HEK293 (cell line): ENCODE measurements at regions not wholly inside any gene's neighbourhood (a gene's known extent, or its start where the extent isn't known, plus 50 kb on each side); places are given as distances from the start of the nearest gene placed in this dataset.

Source experiments
- CTCF ChIA-PET: fragments of 350-600 bp; formaldehyde crosslinking; extraction: SDS; loops from one replicate; lab custom pipeline; 2021; ENCODE audit warnings: antibody characterized with exemption; lab: Yijun Ruan, JAX
- POLR2A ChIA-PET: fragments of 300-600 bp; formaldehyde crosslinking; extraction: SDS; loops from one replicate; lab custom pipeline; 2020; ENCODE audit warnings: antibody characterized with exemption, inconsistent platforms; lab: Yijun Ruan, JAX
- H3K27ac ChIP-seq: fragments of 200-500 bp; sonication (Bioruptor generic); 2 replicates; pipeline ENCODE4 v1.5.1; 2014; ENCODE audit warnings: low read depth, low read length, control low read depth, inconsistent platforms; ENCODE audit errors: extremely low read depth
- H3K36me3 ChIP-seq, 2 experiments: fragments of 200-500 bp in 1 of 2; sonication (Bioruptor generic) in 1 of 2; 1 replicate in 1 of 2; 2 replicates in 1 of 2; pipeline ENCODE4 v1.5.1; 2014 to 2017; ENCODE audit warnings: inconsistent platforms in 2 of 2, low read length in 2 of 2; ENCODE audit not compliant: control insufficient read depth in 2 of 2, insufficient read depth in 1 of 2
- H3K4me1 ChIP-seq: fragments of 200-500 bp; sonication (Bioruptor generic); 2 replicates; pipeline ENCODE4 v1.5.1; 2014; ENCODE audit warnings: mild to moderate bottlenecking, low read length, inconsistent platforms; ENCODE audit not compliant: control insufficient read depth, insufficient read depth
- H3K4me3 ChIP-seq: 2 replicates; pipeline ENCODE4 v1.5.1; 2011; ENCODE audit warnings: low read depth, mild to moderate bottlenecking, control low read depth, low read length, moderate library complexity
- H3K9me3 ChIP-seq: fragments of 200-500 bp; sonication (Bioruptor generic); 2 replicates; pipeline ENCODE4 v1.5.1; 2014; ENCODE audit warnings: low read depth, low read length, inconsistent platforms; ENCODE audit not compliant: control insufficient read depth, insufficient read depth
- ATF2 ChIP-seq: fragments of 450-650 bp; formaldehyde crosslinking; IDR thresholded peaks from 2 replicates; pipeline ENCODE4 v1.5.1; 2016; ENCODE audit warnings: missing biosample characterization, missing genetic modification characterization, low read depth
- GLI2 ChIP-seq: fragments of 450-650 bp; formaldehyde crosslinking; IDR thresholded peaks from 2 replicates; pipeline ENCODE4; 2017; ENCODE audit warnings: missing biosample characterization, missing genetic modification characterization, low read depth, borderline replicate concordance
- MZF1 ChIP-seq: fragments of 450-650 bp; formaldehyde crosslinking; IDR thresholded peaks from 2 replicates; pipeline ENCODE4 v1.5.1; 2017; ENCODE audit warnings: missing biosample characterization, missing genetic modification characterization, borderline replicate concordance
- PRDM6 ChIP-seq: fragments of 450-650 bp; formaldehyde crosslinking; IDR thresholded peaks from 2 replicates; pipeline ENCODE4 v1.5.1; 2017; ENCODE audit warnings: missing biosample characterization, missing genetic modification characterization
- RBAK ChIP-seq: fragments of 450-650 bp; formaldehyde crosslinking; IDR thresholded peaks from 2 replicates; pipeline ENCODE4 v1.5.1; 2016; ENCODE audit warnings: missing biosample characterization, missing genetic modification characterization
- REST ChIP-seq: fragments of 450-650 bp; formaldehyde crosslinking; IDR thresholded peaks from 2 replicates; pipeline ENCODE4 v1.5.1; 2016; ENCODE audit warnings: missing biosample characterization, missing genetic modification characterization
- ZBTB1 ChIP-seq: fragments of 450-650 bp; formaldehyde crosslinking; IDR thresholded peaks from 2 replicates; pipeline ENCODE4 v1.5.1; 2016; ENCODE audit warnings: missing biosample characterization, missing genetic modification characterization
- ZNF10 ChIP-seq: fragments of 450-650 bp; formaldehyde crosslinking; IDR thresholded peaks from 2 replicates; pipeline ENCODE4 v1.5.1; 2017; ENCODE audit warnings: missing biosample characterization, missing genetic modification characterization
- ZNF121 ChIP-seq: fragments of 450-650 bp; formaldehyde crosslinking; IDR thresholded peaks from 2 replicates; pipeline ENCODE4 v1.5.1; 2016; ENCODE audit warnings: missing biosample characterization, missing genetic modification characterization
- ZNF18 ChIP-seq: fragments of 450-650 bp; formaldehyde crosslinking; IDR thresholded peaks from 2 replicates; pipeline ENCODE4 v1.5.1; 2016; ENCODE audit warnings: missing biosample characterization, missing genetic modification characterization
- ZNF184 ChIP-seq: fragments of 450-650 bp; IDR thresholded peaks from 2 replicates; pipeline ENCODE4 v1.5.1; 2018; ENCODE audit warnings: missing biosample characterization, mild to moderate bottlenecking, missing genetic modification characterization
- ZNF19 ChIP-seq: fragments of 450-650 bp; formaldehyde crosslinking; IDR thresholded peaks from 2 replicates; pipeline ENCODE4; 2016; ENCODE audit warnings: missing biosample characterization, missing genetic modification characterization, low read depth
- ZNF221 ChIP-seq: fragments of 450-650 bp; formaldehyde crosslinking; IDR thresholded peaks from 2 replicates; pipeline ENCODE4 v1.5.1; 2017; ENCODE audit warnings: missing biosample characterization, missing genetic modification characterization, borderline replicate concordance
- ZNF280C ChIP-seq: fragments of 450-650 bp; formaldehyde crosslinking; IDR thresholded peaks from 2 replicates; pipeline ENCODE4 v1.5.1; 2016; ENCODE audit warnings: missing biosample characterization, missing genetic modification characterization
- ZNF350 ChIP-seq: fragments of 450-650 bp; formaldehyde crosslinking; IDR thresholded peaks from 2 replicates; pipeline ENCODE4 v1.5.0; 2017; ENCODE audit warnings: missing biosample characterization, mild to moderate bottlenecking, missing genetic modification characterization
- ZNF426 ChIP-seq: fragments of 450-650 bp; formaldehyde crosslinking; IDR thresholded peaks from 2 replicates; pipeline ENCODE4 v1.5.1; 2017; ENCODE audit warnings: missing biosample characterization, missing genetic modification characterization, mild to moderate bottlenecking, inconsistent platforms, moderate library complexity
- ZNF449 ChIP-seq: fragments of 450-650 bp; formaldehyde crosslinking; IDR thresholded peaks from 2 replicates; pipeline ENCODE4 v1.5.1; 2017; ENCODE audit warnings: missing biosample characterization, mild to moderate bottlenecking, missing genetic modification characterization, moderate library complexity
- ZNF510 ChIP-seq: fragments of 450-650 bp; formaldehyde crosslinking; IDR thresholded peaks from 2 replicates; pipeline ENCODE4 v1.5.1; 2018; ENCODE audit warnings: mild to moderate bottlenecking, missing genetic modification characterization, missing biosample characterization; ENCODE audit not compliant: insufficient replicate concordance
- ZNF549 ChIP-seq: fragments of 450-650 bp; IDR thresholded peaks from 2 replicates; pipeline ENCODE4 v1.5.1; 2018; ENCODE audit warnings: missing biosample characterization, missing genetic modification characterization, mild to moderate bottlenecking, inconsistent platforms, moderate library complexity
- ZNF596 ChIP-seq: fragments of 450-650 bp; IDR thresholded peaks from 2 replicates; pipeline ENCODE4 v1.5.0; 2018; ENCODE audit warnings: missing biosample characterization, mild to moderate bottlenecking, missing genetic modification characterization, moderate library complexity
- ZNF670 ChIP-seq: fragments of 450-650 bp; formaldehyde crosslinking; IDR thresholded peaks from 2 replicates; pipeline ENCODE4 v1.5.1; 2016; ENCODE audit warnings: missing biosample characterization, missing genetic modification characterization, low read depth
- ZNF768 ChIP-seq: fragments of 450-650 bp; formaldehyde crosslinking; IDR thresholded peaks from 2 replicates; pipeline ENCODE4 v1.5.1; 2018; ENCODE audit warnings: missing biosample characterization, mild to moderate bottlenecking, missing genetic modification characterization
- ZNF830 ChIP-seq: fragments of 450-650 bp; IDR thresholded peaks from 2 replicates; pipeline ENCODE4 v1.5.0; 2018; ENCODE audit warnings: missing biosample characterization, missing genetic modification characterization, low read depth, mild to moderate bottlenecking, moderate library complexity
- ZSCAN30 ChIP-seq: fragments of 450-650 bp; IDR thresholded peaks from 2 replicates; pipeline ENCODE4 v1.5.1; 2018; ENCODE audit warnings: missing biosample characterization, mild to moderate bottlenecking, missing genetic modification characterization, moderate library complexity

- ChIA-PET CTCF (no interaction called here), POLR2A (no interaction called here)
- Histone ChIP-seq H3K9me3 (no peaks in the 10 kb centered on the region), H3K4me3 (no peak overlapping the region), H3K27ac (no peak overlapping the region), H3K4me1 (no peaks in the 10 kb centered on the region), H3K36me3 (no peaks in the 10 kb centered on the region)
- TF ChIP-seq ZNF768 (no peak), ZNF510 (tag by site-specific recombination) (no peak), ZNF426 (no peak), ZSCAN30 (tag by site-specific recombination) (no peak), MZF1 (tag by site-specific recombination) (no peak), REST (tag by site-specific recombination) (no peak), ZNF350 (tag by site-specific recombination) (no peak), ZNF449 (tag by site-specific recombination) (no peak), ZNF18 (no peak), ZNF596 (tag by site-specific recombination) (no peak), ZBTB1 (tag by site-specific recombination) (no peak), PRDM6 (tag by site-specific recombination) (no peak)
- TF ChIP-seq, all 188 proteins: peak for 0
Measured at GRCh38 chr20:55158446-55158845, 683.1 kb downstream of the DOK5 start.

GRCh38 chr20:55155360-55155759 is 680.0 kb downstream of the DOK5 start:
- H3K4me1 ChIP-seq, result no peaks in the 10 kb centered on the region
- H3K4me3 ChIP-seq, result no peak overlapping the region
- POLR2A ChIA-PET, result no interaction called here
- no peaks in the 10 kb centered on the region for H3K36me3 ChIP-seq
- no peak overlapping the region for H3K27ac ChIP-seq
- H3K9me3 ChIP-seq, result no peaks in the 10 kb centered on the region
- CTCF ChIA-PET, result interaction anchor here (0.7 kb wide), 1 partner anchor 619 kb away, joined by 5 read pairs; no protein-coding TSS in a partner anchor
- TF ChIP-seq ZNF280C (tag by site-specific recombination), result no peak
- TF ChIP-seq ZNF121, result no peak
- no peak for TF ChIP-seq ZNF670 (tag by site-specific recombination)
- TF ChIP-seq RBAK, result no peak
- TF ChIP-seq ZNF549, result no peak
- TF ChIP-seq ATF2 (tag by site-specific recombination), result no peak
- TF ChIP-seq ZNF221, result no peak
- no peak for TF ChIP-seq ZNF10 (tag by site-specific recombination)
- TF ChIP-seq GLI2 (tag by site-specific recombination), result no peak
- no peak for TF ChIP-seq ZNF184 (tag by site-specific recombination)
- no peak for TF ChIP-seq ZNF830
- no peak for TF ChIP-seq ZNF19 (tag by site-specific recombination)
